GM12864 (cell line): ENCODE measurements at regions not wholly inside any gene's neighbourhood (a gene's known extent, or its start where the extent isn't known, plus 50 kb on each side); places are given as distances from the start of the nearest gene placed in this dataset.

Source experiments
- DNase-seq: peaks from one replicate; pipeline ENCODE4 v3.0.0-alpha.2; 2011; ENCODE audit warnings: low read depth
- H3K4me3 ChIP-seq: 2 replicates; pipeline ENCODE4 v1.5.1; 2011; ENCODE audit warnings: mild to moderate bottlenecking, low read depth, low read length, control low read depth
- CTCF ChIP-seq: IDR thresholded peaks from 2 replicates; pipeline ENCODE4 v1.5.1; 2011; ENCODE audit warnings: low read depth, mild to moderate bottlenecking, moderate library complexity, low read length, control low read depth, inconsistent platforms; ENCODE audit errors: missing control alignments

GRCh38 chr18:27688581-27688980 is 488.3 kb downstream of the CDH2 start:
- no peak for TF ChIP-seq CTCF
- no peak overlapping the region for H3K4me3 ChIP-seq
- DNase-seq = no peak

- DNase-seq = no peak
- no peak overlapping the region for H3K4me3 ChIP-seq
These were observed 489.5 kb downstream of the CDH2 start for GRCh38 chr18:27687351-27687979.

GRCh38 chr18:27685807-27686412 is 491.0 kb downstream of the CDH2 start:
- DNase-seq = no peak
- no peak overlapping the region for H3K4me3 ChIP-seq
- TF ChIP-seq CTCF = peak; percentile 50

More at GRCh38 chr18:27687351-27687979, 489.5 kb downstream of the CDH2 start:
- no peak for TF ChIP-seq CTCF

GRCh38 chr18:27685091-27685490 is 491.8 kb downstream of the CDH2 start:
- no peak for DNase-seq
- no peak for TF ChIP-seq CTCF
- H3K4me3 ChIP-seq = no peak overlapping the region

- DNase-seq = no peak
- H3K4me3 ChIP-seq = no peak overlapping the region
- no peak for TF ChIP-seq CTCF
These were observed 489.3 kb upstream of the CHST9 start for GRCh38 chr18:27674411-27674810.

GRCh38 chr18:27673861-27674260 is 488.8 kb upstream of the CHST9 start:
- no peak for TF ChIP-seq CTCF
- H3K4me3 ChIP-seq = no peak overlapping the region
- DNase-seq = no peak

GRCh38 chr18:27668158-27668557 is 483.1 kb upstream of the CHST9 start:
- DNase-seq = no peak
- no peak for TF ChIP-seq CTCF
- no peak overlapping the region for H3K4me3 ChIP-seq
